Adrenal gland (tissue), 9 donors: ENCODE measurements at regions not wholly inside any gene's neighbourhood (a gene's known extent, or its start where the extent isn't known, plus 50 kb on each side); places are given as distances from the start of the nearest gene placed in this dataset.

ENCODE experiments used
- DNase-seq, 7 donors: peaks; one replicate each; pipeline ENCODE4 v3.0.0-alpha.2; 2019 to 2020
- H3K27ac ChIP-seq, 5 donors: fragments of 200-600 bp; sonication (generic) in 4 of 5; 1 replicate in 3 of 5; 2 replicates in 2 of 5; pipeline versions ENCODE4 v1.5.1 to v1.8.0; 2016 to 2020; ENCODE audit warnings: mild to moderate bottlenecking in 1 of 5
- H3K27me3 ChIP-seq: fragments of 200-600 bp; 2 replicates; pipeline ENCODE4 v1.8.0; 2021
- H3K36me3 ChIP-seq, 2 donors: fragments of 200-600 bp; replicated peaks in 1 of 2; 1 replicate in 1 of 2; 2 replicates in 1 of 2; pipeline versions ENCODE4 v1.5.1 to v1.8.0; 2018 to 2022
- H3K4me1 ChIP-seq, 2 donors: fragments of 200-600 bp; replicated peaks in 1 of 2; 1 replicate in 1 of 2; 2 replicates in 1 of 2; pipeline versions ENCODE4 v1.5.1 to v1.8.0; 2018 to 2021
- H3K4me3 ChIP-seq, 4 donors: fragments of 200-600 bp; sonication (generic) in 3 of 4; one replicate each; pipeline ENCODE4 v1.5.1; 2016 to 2018
- H3K9me3 ChIP-seq, 3 donors: fragments of 200-600 bp; sonication (generic) in 1 of 3; replicated peaks in 1 of 3; 1 replicate in 2 of 3; 2 replicates in 1 of 3; pipeline versions ENCODE4 v1.5.1 to v1.8.0; 2016 to 2021
- POLR2A ChIP-seq, 2 donors: fragments of 450-650 bp; IDR thresholded peaks; one replicate each; pipeline ENCODE4 v1.6.1; 2017; ENCODE audit warnings: antibody characterized with exemption in 2 of 2, mild to moderate bottlenecking in 2 of 2, moderate library complexity in 1 of 2
- WGBS, 4 donors: extraction: QIAGEN DNeasy Blood & Tissue Kit in 2 of 4; methylation state at CpG; one replicate each; pipeline versions ENCODE4 v1.1.5 to v1.1.7; 2013 to 2017; 5-methylcytosine and 5-hydroxymethylcytosine counted together
- intact Hi-C, 2 donors: fragments of 100-400 bp; cut with DNase I; formaldehyde crosslinking; loops; one replicate each; pipeline versions ENCODE4 v1.14.1 to v1.15.0; 2022 to 2023
- TF ChIP-seq, protein P1 (sequence below), 6 experiments: fragments of 450-650 bp in 4 of 6; fragments of 200-600 bp in 2 of 6; sonication (generic) in 1 of 6; IDR thresholded peaks; 1 replicate in 5 of 6; 2 replicates in 1 of 6; pipeline versions ENCODE4 v1.5.1 to v1.8.0; 2016 to 2021; ENCODE audit warnings: antibody characterized with exemption in 6 of 6, mild to moderate bottlenecking in 2 of 6, moderate library complexity in 1 of 6
- donor health status: healthy with polysubstance abuse.
- donor health status: Bipolar disorder and iron deficiency.
- donor health status: DM: yes; HTN: yes; CAD: no.
- donor health status: DM: no; HTN: no; CAD: no.
- donor health status: DM: no; HTN: no; CAD: no.

GRCh38 chr5:135134691-135135381 lies 100.8 kb upstream of the PITX1 start:
- no peak overlapping the region for H3K27ac ChIP-seq
- no peak overlapping the region for H3K4me3 ChIP-seq
- intact Hi-C loops: no loop called here
- no peak for DNase-seq
- H3K9me3 ChIP-seq: no peaks in the 10 kb centered on the region
- TF ChIP-seq POLR2A (IDR thresholded peaks at IDR 0.05): no peak
- TF ChIP-seq, protein P1, sequence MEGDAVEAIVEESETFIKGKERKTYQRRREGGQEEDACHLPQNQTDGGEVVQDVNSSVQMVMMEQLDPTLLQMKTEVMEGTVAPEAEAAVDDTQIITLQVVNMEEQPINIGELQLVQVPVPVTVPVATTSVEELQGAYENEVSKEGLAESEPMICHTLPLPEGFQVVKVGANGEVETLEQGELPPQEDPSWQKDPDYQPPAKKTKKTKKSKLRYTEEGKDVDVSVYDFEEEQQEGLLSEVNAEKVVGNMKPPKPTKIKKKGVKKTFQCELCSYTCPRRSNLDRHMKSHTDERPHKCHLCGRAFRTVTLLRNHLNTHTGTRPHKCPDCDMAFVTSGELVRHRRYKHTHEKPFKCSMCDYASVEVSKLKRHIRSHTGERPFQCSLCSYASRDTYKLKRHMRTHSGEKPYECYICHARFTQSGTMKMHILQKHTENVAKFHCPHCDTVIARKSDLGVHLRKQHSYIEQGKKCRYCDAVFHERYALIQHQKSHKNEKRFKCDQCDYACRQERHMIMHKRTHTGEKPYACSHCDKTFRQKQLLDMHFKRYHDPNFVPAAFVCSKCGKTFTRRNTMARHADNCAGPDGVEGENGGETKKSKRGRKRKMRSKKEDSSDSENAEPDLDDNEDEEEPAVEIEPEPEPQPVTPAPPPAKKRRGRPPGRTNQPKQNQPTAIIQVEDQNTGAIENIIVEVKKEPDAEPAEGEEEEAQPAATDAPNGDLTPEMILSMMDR (IDR thresholded peaks at IDR 0.05): no peak
- H3K4me1 ChIP-seq: no peaks in the 10 kb centered on the region
- H3K36me3 ChIP-seq: no peaks in the 10 kb centered on the region
- no peaks in the 10 kb centered on the region for H3K27me3 ChIP-seq
- 75 to 81% (median 79%) methylated on average over 5 to 7 of the region's 7 CpGs; no CpG with 5 or more reads in 1 of the 4 donors for WGBS, 4 donors

DNA sequence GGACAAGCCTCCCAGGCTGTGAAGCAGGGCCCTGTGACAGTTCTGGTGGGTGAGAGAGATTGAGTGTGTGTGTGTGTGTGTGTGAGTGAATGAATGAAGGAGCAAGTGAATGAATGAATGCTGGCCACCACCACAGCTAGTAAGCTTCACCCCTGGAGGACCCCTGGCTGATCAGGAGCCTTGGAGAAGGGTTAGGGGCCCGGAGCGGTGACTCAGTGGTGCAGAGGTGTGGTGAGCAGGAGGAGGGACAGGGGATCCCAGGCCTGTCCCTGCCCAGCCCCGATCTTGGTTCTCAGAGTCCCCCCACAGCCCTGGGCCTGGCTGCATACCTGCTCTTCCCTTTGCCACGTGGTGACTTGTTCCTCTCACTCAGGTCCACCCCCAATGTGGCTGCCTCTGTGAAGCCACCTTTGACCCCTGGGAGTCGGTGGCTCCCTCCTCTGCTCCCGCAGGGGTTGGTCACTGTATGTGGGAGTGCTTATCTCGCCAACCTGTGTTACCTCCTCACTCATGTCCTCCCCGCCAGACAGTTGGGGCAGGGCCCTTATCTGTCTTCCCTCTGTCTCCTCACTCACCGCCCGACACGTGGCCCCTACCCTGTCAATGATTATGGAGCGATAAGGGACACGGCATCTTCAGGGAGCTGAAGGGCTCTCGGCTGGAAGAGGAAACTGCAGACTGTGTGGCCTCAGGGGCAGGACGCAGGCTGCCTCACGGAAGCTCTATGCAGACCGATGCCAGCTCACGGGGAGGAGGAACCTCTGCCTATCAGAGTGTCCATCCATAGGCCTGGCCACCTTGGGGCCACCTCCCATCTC lies 99.9 kb upstream of the PITX1 start:
- no peaks in the 10 kb centered on the region for H3K36me3 ChIP-seq
- no peaks in the 10 kb centered on the region for H3K4me1 ChIP-seq
- TF ChIP-seq POLR2A (IDR thresholded peaks at IDR 0.05): no peak
- TF ChIP-seq, protein P1 (IDR thresholded peaks at IDR 0.05): no peak
- WGBS, 4 donors: 61 to 73% (median 68%) methylated on average over 16 to 18 of the region's 18 CpGs
- H3K27me3 ChIP-seq: no peaks in the 10 kb centered on the region
- no peak overlapping the region for H3K4me3 ChIP-seq
- no peaks in the 10 kb centered on the region for H3K9me3 ChIP-seq
- H3K27ac ChIP-seq: no peak overlapping the region
- intact Hi-C loops: no loop called here
- no peak for DNase-seq

DNA sequence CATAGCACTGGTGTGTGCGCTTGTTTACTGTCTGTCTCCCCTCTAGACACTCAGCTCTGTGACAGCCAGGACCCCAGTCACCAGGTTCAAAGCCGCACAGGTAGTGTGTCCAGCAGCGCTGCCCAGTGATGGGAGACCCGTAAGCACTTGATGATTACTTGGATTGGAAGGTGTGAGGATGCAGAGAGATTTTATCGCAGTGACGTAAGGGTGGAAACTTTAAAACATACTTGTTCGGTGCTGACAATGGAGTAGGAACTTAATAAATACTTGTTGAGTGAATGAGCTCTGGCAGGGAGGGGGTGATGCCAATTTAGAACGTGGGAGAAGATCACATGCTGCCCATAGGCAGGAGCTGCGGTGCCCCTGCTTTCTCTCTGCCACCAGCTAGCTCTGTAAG lies 99.2 kb upstream of the PITX1 start:
- no peak overlapping the region for H3K4me3 ChIP-seq
- H3K27ac ChIP-seq: no peak overlapping the region
- H3K9me3 ChIP-seq: no peaks in the 10 kb centered on the region
- WGBS, 4 donors: 88 to 89% (median 89%) methylated on average over 9 of the region's 9 CpGs
- intact Hi-C loops: no loop called here
- no peaks in the 10 kb centered on the region for H3K4me1 ChIP-seq
- no peak for DNase-seq
- no peak for TF ChIP-seq POLR2A (IDR thresholded peaks at IDR 0.05)
- TF ChIP-seq, protein P1 (IDR thresholded peaks at IDR 0.05): no peak
- H3K27me3 ChIP-seq: no peaks in the 10 kb centered on the region
- H3K36me3 ChIP-seq: no peaks in the 10 kb centered on the region

DNA sequence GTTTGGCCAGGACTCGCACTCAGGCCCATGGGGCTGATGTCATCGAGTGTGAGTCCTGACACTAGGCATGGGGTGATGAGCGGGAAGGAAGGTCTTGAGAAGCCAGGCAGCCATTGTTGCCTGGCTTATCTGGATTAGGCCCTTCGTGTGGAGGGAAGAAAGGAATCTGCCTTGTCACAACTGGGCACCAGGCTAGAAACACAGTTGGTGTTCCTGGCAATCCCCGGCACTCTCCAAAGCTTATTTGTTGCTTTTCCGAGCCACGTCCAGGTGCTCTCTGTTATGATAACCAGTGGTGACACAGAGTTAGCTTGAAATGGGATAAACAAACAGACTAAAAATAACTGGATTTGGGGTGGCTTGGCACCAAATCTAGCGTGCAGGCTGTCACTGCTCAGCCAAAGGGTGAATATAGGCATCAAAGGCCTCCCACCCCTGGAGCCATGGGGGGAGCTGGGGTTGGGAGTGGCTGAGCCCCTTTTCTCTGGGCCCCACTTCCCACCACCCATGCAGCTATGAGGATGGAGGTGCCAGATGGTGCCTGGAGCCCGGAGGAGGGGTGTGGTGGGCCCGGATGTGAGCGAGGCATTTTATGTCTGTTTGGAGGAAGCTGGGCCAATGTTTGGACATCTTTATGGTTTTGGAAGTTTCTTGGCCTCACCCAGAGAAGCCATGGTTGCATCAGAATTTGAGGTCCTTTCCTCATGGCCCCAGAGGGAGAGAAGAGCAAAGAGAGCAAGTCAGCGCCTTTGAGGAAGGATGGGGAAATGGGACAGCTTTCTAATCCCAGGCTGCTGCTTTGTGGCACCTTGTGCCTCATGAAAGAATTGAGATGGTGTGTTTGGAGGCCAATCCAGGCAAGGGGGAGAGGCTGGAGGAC lies 98.0 kb upstream of the PITX1 start:
- no peak for TF ChIP-seq POLR2A (IDR thresholded peaks at IDR 0.05)
- TF ChIP-seq, protein P1 (IDR thresholded peaks at IDR 0.05): no peak
- no peaks in the 10 kb centered on the region for H3K27me3 ChIP-seq
- 87 to 92% (median 89%) methylated on average over 9 to 12 of the region's 12 CpGs for WGBS, 4 donors
- no peaks in the 10 kb centered on the region for H3K36me3 ChIP-seq
- no peaks in the 10 kb centered on the region for H3K4me1 ChIP-seq
- no peak overlapping the region for H3K27ac ChIP-seq
- intact Hi-C loops: no loop called here
- no peak overlapping the region for H3K4me3 ChIP-seq
- no peak for DNase-seq
- H3K9me3 ChIP-seq: no peaks in the 10 kb centered on the region
